ENCODE measurements at regions not wholly inside any gene's neighbourhood (a gene's known extent, or its start where the extent isn't known, plus 50 kb on each side); places are given as distances from the start of the nearest gene placed in this dataset.

GRCh38 chr2:2623939-2624338, 292.9 kb upstream of the MYT1L start:
- no peak overlapping the region for H3K4me2 ChIP-seq (ENCODE audit: low read depth, low read length)
- no peak overlapping the region for H3K23ac ChIP-seq (ENCODE audit: low read depth, low read length)
- DNase-seq (no peak), ATAC-seq (ENCODE audit: low read depth) (no peak)
- no peaks in the 10 kb centered on the region for H4K20me1 ChIP-seq (ENCODE audit: insufficient read depth, low read length)
- H3K4me3 ChIP-seq (ENCODE audit: insufficient read depth, low read depth, low read length) = no peak overlapping the region
- dilution Hi-C loops (cut with HindIII; ENCODE audit: low sequenced_read_pairs, unreplicated experiment) (no loop called here), intact Hi-C loops (cut with micrococcal nuclease) (no loop called here), in situ Hi-C loops (cut with MboI; ENCODE audit: low sequenced_read_pairs) (no loop called here)
- H3K4me1 ChIP-seq (ENCODE audit: control insufficient read depth, insufficient read depth, low read length) = no peaks in the 10 kb centered on the region
- no peak overlapping the region for H2BK20ac ChIP-seq (ENCODE audit: low read depth, low read length)
- BruUV-seq (replicated peaks) = no TSS peak
- no peak overlapping the region for H3K14ac ChIP-seq (replicated peaks; ENCODE audit: low read depth, low read length)
- ChIA-PET CTCF (no interaction called here), POLR2A (ENCODE audit: unreplicated experiment) (no interaction called here)
- no peak overlapping the region for H2BK5ac ChIP-seq (ENCODE audit: low read depth, low read length, poor library complexity, severe bottlenecking)
- no peak overlapping the region for H4K5ac ChIP-seq (ENCODE audit: low read depth, low read length)
- no peak overlapping the region for H4K8ac ChIP-seq (ENCODE audit: low read depth in 2 of 2, low read length in 2 of 2)
- no peak overlapping the region for H2BK120ac ChIP-seq (ENCODE audit: low read depth, low read length)
- TF ChIP-seq POLR2A (IDR thresholded peaks at IDR 0.05; ENCODE audit: low read depth, low read length) (no peak), CTCF (conservative IDR thresholded peaks at IDR 0.05; ENCODE audit: low read depth, low read length) (no peak), RFX5 (IDR thresholded peaks at IDR 0.05; ENCODE audit: low read depth, low read length) (no peak), RAD21 (IDR thresholded peaks at IDR 0.05; ENCODE audit: low read length) (no peak)
- H2AFZ ChIP-seq (replicated peaks; ENCODE audit: low read length, poor library complexity) = no peak overlapping the region
- H3K36me3 ChIP-seq (ENCODE audit: control insufficient read depth, insufficient read depth, low read length) = no peaks in the 10 kb centered on the region
- no peak overlapping the region for H3K9ac ChIP-seq (ENCODE audit: low read depth, low read length)
- H2AK9ac ChIP-seq (replicated peaks; ENCODE audit: low read depth, low read length, poor library complexity) = no peak overlapping the region
- WGBS, 2 experiments (ENCODE audit: extremely low coverage in 2 of 2, insufficient read length in 1 of 2) = 80% methylated on average over 2 of the region's 6 CpGs; no CpG with 5 or more reads in 1 of the 2 experiments
- no peak overlapping the region for H3K56ac ChIP-seq (ENCODE audit: extremely low read depth, insufficient read depth, low read length)
- no peak overlapping the region for H4K91ac ChIP-seq (ENCODE audit: insufficient read depth, low read depth, low read length)
- no peak overlapping the region for H3K4ac ChIP-seq (ENCODE audit: low read depth, low read length)
- H3K79me1 ChIP-seq (ENCODE audit: low read depth in 1 of 2, low read length in 2 of 2) = no peaks in the 10 kb centered on the region
- no peak overlapping the region for H3K18ac ChIP-seq (ENCODE audit: low read depth, low read length)
- peaks cover 15% of the 10 kb centered on the region for H3K9me3 ChIP-seq (ENCODE audit: control insufficient read depth, insufficient read depth, low read length)
- no peak overlapping the region for H3K27ac ChIP-seq (ENCODE audit: insufficient read depth, low read length)
- H3K9me1 ChIP-seq (ENCODE audit: insufficient read depth, low read length) = no peaks in the 10 kb centered on the region
- no peak overlapping the region for H2AK5ac ChIP-seq (ENCODE audit: low read depth, low read length)
- H2BK15ac ChIP-seq (ENCODE audit: low read depth, low read length) = no peak overlapping the region
- no peaks in the 10 kb centered on the region for H3K27me3 ChIP-seq (ENCODE audit: control insufficient read depth, insufficient read depth, low read length)
